ENCODE measurements at regions not wholly inside any gene's neighbourhood (a gene's known extent, or its start where the extent isn't known, plus 50 kb on each side); places are given as distances from the start of the nearest gene placed in this dataset.
"Not testable (repeated sequence)": the region's sequence is repeated elsewhere in the genome, so short reads cannot be mapped to it uniquely, and the experiment has no call there.

GRCh38 chr12:107594995-107595394 lies 90.6 kb upstream of the PWP1 start:
- Histone ChIP-seq H3K36me3 (ENCODE audit: control insufficient read depth, insufficient read depth, low read length) (no peaks in the 10 kb centered on the region), H3K4me3 (ENCODE audit: low read length) (no peak overlapping the region), H3K4me1 (ENCODE audit: control insufficient read depth, insufficient read depth, low read length) (no peaks in the 10 kb centered on the region), H3K27me3 (ENCODE audit: control insufficient read depth, insufficient read depth, low read length) (no peaks in the 10 kb centered on the region), H3K27ac (ENCODE audit: low read depth, low read length) (no peak overlapping the region), H3K9ac (ENCODE audit: low read length) (no peak overlapping the region)

GRCh38 chr12:107597695-107598410 lies 87.7 kb upstream of the PWP1 start:
- H3K9ac ChIP-seq (ENCODE audit: low read length), result no peak overlapping the region
- no peaks in the 10 kb centered on the region for H3K27me3 ChIP-seq (ENCODE audit: control insufficient read depth, insufficient read depth, low read length)
- H3K36me3 ChIP-seq (ENCODE audit: control insufficient read depth, insufficient read depth, low read length), result no peaks in the 10 kb centered on the region
- no peak overlapping the region for H3K4me3 ChIP-seq (ENCODE audit: low read length)
- no peaks in the 10 kb centered on the region for H3K4me1 ChIP-seq (ENCODE audit: control insufficient read depth, insufficient read depth, low read length)
- H3K27ac ChIP-seq (ENCODE audit: low read depth, low read length), result no peak overlapping the region

- no peaks in the 10 kb centered on the region for H3K36me3 ChIP-seq (ENCODE audit: control insufficient read depth, insufficient read depth, low read length)
- H3K27ac ChIP-seq (ENCODE audit: low read depth, low read length), result no peak overlapping the region
- no peaks in the 10 kb centered on the region for H3K27me3 ChIP-seq (ENCODE audit: control insufficient read depth, insufficient read depth, low read length)
- no peaks in the 10 kb centered on the region for H3K4me1 ChIP-seq (ENCODE audit: control insufficient read depth, insufficient read depth, low read length)
- H3K4me3 ChIP-seq (ENCODE audit: low read length), result no peak overlapping the region
- H3K9ac ChIP-seq (ENCODE audit: low read length), result no peak overlapping the region
Observed at GRCh38 chr12:107598906-107599305, 86.7 kb upstream of the PWP1 start.

GRCh38 chr12:107600581-107601144 lies 84.9 kb upstream of the PWP1 start:
- Histone ChIP-seq H3K36me3 (ENCODE audit: control insufficient read depth, insufficient read depth, low read length) (no peaks in the 10 kb centered on the region), H3K4me3 (ENCODE audit: low read length) (no peak overlapping the region), H3K4me1 (ENCODE audit: control insufficient read depth, insufficient read depth, low read length) (no peaks in the 10 kb centered on the region), H3K27me3 (ENCODE audit: control insufficient read depth, insufficient read depth, low read length) (no peaks in the 10 kb centered on the region), H3K27ac (ENCODE audit: low read depth, low read length) (no peak overlapping the region), H3K9ac (ENCODE audit: low read length) (no peak overlapping the region)

- no peak overlapping the region for H3K4me3 ChIP-seq (ENCODE audit: low read length)
- no peak overlapping the region for H3K27ac ChIP-seq (ENCODE audit: low read depth, low read length)
- no peaks in the 10 kb centered on the region for H3K36me3 ChIP-seq (ENCODE audit: control insufficient read depth, insufficient read depth, low read length)
- no peaks in the 10 kb centered on the region for H3K4me1 ChIP-seq (ENCODE audit: control insufficient read depth, insufficient read depth, low read length)
- H3K27me3 ChIP-seq (ENCODE audit: control insufficient read depth, insufficient read depth, low read length), result no peaks in the 10 kb centered on the region
- no peak overlapping the region for H3K9ac ChIP-seq (ENCODE audit: low read length)
Observed at GRCh38 chr12:107602446-107602845, 83.2 kb upstream of the PWP1 start.

GRCh38 chr12:107605293-107605692 lies 80.3 kb upstream of the PWP1 start:
- Histone ChIP-seq H3K36me3 (ENCODE audit: control insufficient read depth, insufficient read depth, low read length) (no peaks in the 10 kb centered on the region), H3K9ac (ENCODE audit: low read length) (no peak overlapping the region), H3K27me3 (ENCODE audit: control insufficient read depth, insufficient read depth, low read length) (no peaks in the 10 kb centered on the region), H3K4me1 (ENCODE audit: control insufficient read depth, insufficient read depth, low read length) (no peaks in the 10 kb centered on the region), H3K27ac (ENCODE audit: low read depth, low read length) (no peak overlapping the region), H3K4me3 (ENCODE audit: low read length) (no peak overlapping the region)

GRCh38 chr12:107607464-107608392 lies 77.9 kb upstream of the PWP1 start:
- no peak overlapping the region for H3K9ac ChIP-seq (ENCODE audit: low read length)
- H3K4me3 ChIP-seq (ENCODE audit: low read length), result no peak overlapping the region

DNA sequence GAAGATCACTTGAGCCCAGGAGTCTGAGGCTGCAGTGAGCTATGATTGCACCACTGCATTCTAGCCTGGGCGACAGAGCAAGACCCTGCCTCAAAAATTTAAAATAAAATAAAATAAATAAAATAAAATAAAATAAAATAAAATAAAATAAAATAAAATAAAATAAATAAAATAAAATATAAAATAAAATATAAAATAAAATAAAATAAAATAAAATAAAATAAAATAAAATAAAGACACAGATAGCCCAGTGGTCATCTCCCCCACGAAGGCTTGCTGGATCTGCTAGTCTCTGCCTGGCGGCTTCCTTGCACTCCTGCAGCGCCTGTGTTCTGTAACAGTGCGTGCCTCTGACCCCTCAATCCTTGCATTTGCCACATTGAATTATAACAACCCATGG lies 76.8 kb upstream of the PWP1 start:
- H3K36me3 ChIP-seq (ENCODE audit: control insufficient read depth, insufficient read depth, low read length); H3K4me1 ChIP-seq (ENCODE audit: control insufficient read depth, insufficient read depth, low read length); H3K9ac ChIP-seq (ENCODE audit: low read length); H3K27ac ChIP-seq (ENCODE audit: low read depth, low read length); H3K27me3 ChIP-seq (ENCODE audit: control insufficient read depth, insufficient read depth, low read length); H3K4me3 ChIP-seq (ENCODE audit: low read length): not testable (repeated sequence)

More at GRCh38 chr12:107607464-107608392, 77.9 kb upstream of the PWP1 start:
- Histone ChIP-seq H3K36me3 (ENCODE audit: control insufficient read depth, insufficient read depth, low read length) (no peaks in the 10 kb centered on the region), H3K27me3 (ENCODE audit: control insufficient read depth, insufficient read depth, low read length) (no peaks in the 10 kb centered on the region), H3K4me1 (ENCODE audit: control insufficient read depth, insufficient read depth, low read length) (no peaks in the 10 kb centered on the region), H3K27ac (ENCODE audit: low read depth, low read length) (no peak overlapping the region)

DNA sequence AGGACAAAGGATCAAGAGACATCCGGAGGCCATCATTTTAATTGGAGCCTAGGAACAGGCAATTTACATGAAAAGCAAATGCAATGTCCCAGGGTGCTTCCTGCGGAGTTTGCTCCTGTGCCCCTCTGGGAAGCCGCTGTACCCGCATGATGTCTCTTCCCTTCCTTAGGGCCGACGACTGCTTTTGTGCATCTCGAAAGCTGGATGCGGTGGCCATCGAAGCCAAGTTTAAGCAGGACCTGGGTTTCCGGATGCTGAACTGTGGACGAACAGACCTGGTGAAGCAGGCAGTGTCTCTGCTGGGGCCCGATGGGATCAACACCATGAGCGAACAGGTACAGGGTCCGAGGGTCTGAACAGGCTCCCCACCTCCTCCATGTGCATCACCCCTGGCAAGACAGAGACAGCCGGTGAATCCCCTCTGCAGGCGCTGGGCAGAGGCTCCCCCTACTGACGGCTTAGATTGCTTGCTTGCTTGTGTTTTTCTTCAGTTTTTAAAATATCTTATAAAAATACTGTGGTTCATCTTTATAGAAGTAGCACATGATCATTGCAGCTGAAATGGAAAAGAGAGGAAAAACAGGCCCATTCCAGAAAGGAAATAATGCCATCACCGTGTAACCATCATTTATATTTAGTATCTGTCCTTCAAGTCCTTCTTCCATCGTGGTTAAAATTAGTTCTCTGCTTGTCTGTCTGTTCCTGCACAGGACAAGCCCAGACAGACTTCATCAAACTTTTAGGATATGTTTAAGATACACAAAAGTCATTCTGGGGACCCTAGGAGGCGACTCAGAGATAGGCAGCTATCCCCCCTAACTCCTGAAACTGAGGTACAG lies 75.4 kb upstream of the PWP1 start:
- no peaks in the 10 kb centered on the region for H3K27me3 ChIP-seq (ENCODE audit: control insufficient read depth, insufficient read depth, low read length)
- H3K4me1 ChIP-seq (ENCODE audit: control insufficient read depth, insufficient read depth, low read length), result no peaks in the 10 kb centered on the region
- H3K36me3 ChIP-seq (ENCODE audit: control insufficient read depth, insufficient read depth, low read length), result no peaks in the 10 kb centered on the region
- no peak overlapping the region for H3K9ac ChIP-seq (ENCODE audit: low read length)
- no peak overlapping the region for H3K4me3 ChIP-seq (ENCODE audit: low read length)
- no peak overlapping the region for H3K27ac ChIP-seq (ENCODE audit: low read depth, low read length)

DNA sequence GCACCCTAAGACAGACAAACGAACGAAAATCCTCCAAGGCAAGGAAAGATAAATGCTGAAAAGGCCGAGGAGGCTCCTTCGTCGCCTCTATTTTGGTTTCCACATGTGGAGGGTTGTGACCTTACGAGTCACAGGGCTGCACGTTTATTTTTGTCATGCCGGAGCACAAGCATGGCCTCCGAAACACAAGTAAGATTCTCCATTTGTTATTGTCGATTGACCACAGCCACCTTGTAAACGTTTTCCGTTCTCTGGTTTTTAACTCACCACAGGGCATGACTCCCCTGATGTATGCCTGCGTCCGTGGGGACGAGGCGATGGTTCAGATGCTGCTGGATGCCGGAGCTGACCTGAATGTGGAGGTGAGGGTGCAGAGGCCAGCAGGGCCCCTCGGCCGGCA lies 73.1 kb upstream of the PWP1 start:
- Histone ChIP-seq H3K4me1 (ENCODE audit: control insufficient read depth, insufficient read depth, low read length) (no peaks in the 10 kb centered on the region), H3K27me3 (ENCODE audit: control insufficient read depth, insufficient read depth, low read length) (no peaks in the 10 kb centered on the region)

DNA sequence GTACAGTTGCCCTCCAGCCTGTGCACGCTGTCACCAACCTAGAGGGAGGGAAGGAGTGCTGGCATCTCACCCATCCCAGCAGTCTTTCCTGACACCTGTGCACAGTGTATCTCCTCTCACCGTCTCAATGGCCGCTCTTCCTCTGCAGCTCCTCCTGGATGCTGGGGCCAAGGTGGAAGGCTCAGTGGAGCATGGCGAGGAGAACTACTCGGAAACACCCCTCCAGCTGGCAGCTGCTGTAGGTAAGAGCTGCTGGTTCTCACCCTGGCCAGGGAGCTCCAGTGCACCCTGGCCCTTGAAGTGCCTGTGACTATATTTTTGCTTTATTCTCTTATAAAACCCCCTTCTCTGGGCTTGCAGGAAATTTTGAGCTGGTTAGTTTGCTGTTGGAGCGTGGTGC lies 68.7 kb upstream of the PWP1 start:
- no peak overlapping the region for H3K4me3 ChIP-seq (ENCODE audit: low read length)
- H3K36me3 ChIP-seq (ENCODE audit: control insufficient read depth, insufficient read depth, low read length), result no peaks in the 10 kb centered on the region
- no peaks in the 10 kb centered on the region for H3K4me1 ChIP-seq (ENCODE audit: control insufficient read depth, insufficient read depth, low read length)
- no peak overlapping the region for H3K27ac ChIP-seq (ENCODE audit: low read depth, low read length)
- H3K27me3 ChIP-seq (ENCODE audit: control insufficient read depth, insufficient read depth, low read length), result no peaks in the 10 kb centered on the region
- H3K9ac ChIP-seq (ENCODE audit: low read length), result no peak overlapping the region

More for the DNA sequence above, 73.1 kb upstream of the PWP1 start:
- Histone ChIP-seq H3K4me3 (ENCODE audit: low read length) (no peak overlapping the region), H3K27ac (ENCODE audit: low read depth, low read length) (no peak overlapping the region), H3K9ac (ENCODE audit: low read length) (no peak overlapping the region), H3K36me3 (ENCODE audit: control insufficient read depth, insufficient read depth, low read length) (no peaks in the 10 kb centered on the region)

GRCh38 chr12:107618106-107618505 lies 67.5 kb upstream of the PWP1 start:
- no peaks in the 10 kb centered on the region for H3K27me3 ChIP-seq (ENCODE audit: control insufficient read depth, insufficient read depth, low read length)
- no peak overlapping the region for H3K4me3 ChIP-seq (ENCODE audit: low read length)
- H3K27ac ChIP-seq (ENCODE audit: low read depth, low read length), result no peak overlapping the region
- H3K36me3 ChIP-seq (ENCODE audit: control insufficient read depth, insufficient read depth, low read length), result no peaks in the 10 kb centered on the region
- no peak overlapping the region for H3K9ac ChIP-seq (ENCODE audit: low read length)
- H3K4me1 ChIP-seq (ENCODE audit: control insufficient read depth, insufficient read depth, low read length), result no peaks in the 10 kb centered on the region
